ENCODE measurements at regions not wholly inside any gene's neighbourhood (a gene's known extent, or its start where the extent isn't known, plus 50 kb on each side); places are given as distances from the start of the nearest gene placed in this dataset.

- no peak for DNase-seq (ENCODE audit: low read depth)
- no peak for TF ChIP-seq CTCF (IDR thresholded peaks at IDR 0.05; ENCODE audit: insufficient read depth, low read depth, low read length)
- H3K4me3 ChIP-seq (ENCODE audit: low read depth, low read length) = no peak overlapping the region
Measured at GRCh38 chr22:27372364-27372763, 429.2 kb downstream of the MN1 start.

GRCh38 chr22:27372969-27373670 is 428.4 kb downstream of the MN1 start:
- TF ChIP-seq CTCF (IDR thresholded peaks at IDR 0.05; ENCODE audit: insufficient read depth, low read depth, low read length) = no peak
- DNase-seq (ENCODE audit: low read depth) = no peak

GRCh38 chr22:27377501-27378295 is 423.9 kb downstream of the MN1 start:
- no peak overlapping the region for H3K4me3 ChIP-seq (ENCODE audit: low read depth, low read length)
- no peak for TF ChIP-seq CTCF (IDR thresholded peaks at IDR 0.05; ENCODE audit: insufficient read depth, low read depth, low read length)
- peak; percentile 11 for DNase-seq (ENCODE audit: low read depth)

More at GRCh38 chr22:27372969-27373670, 428.4 kb downstream of the MN1 start:
- H3K4me3 ChIP-seq (ENCODE audit: low read depth, low read length) = no peak overlapping the region

GRCh38 chr22:27378311-27378800 is 423.2 kb downstream of the MN1 start:
- TF ChIP-seq CTCF (IDR thresholded peaks at IDR 0.05; ENCODE audit: insufficient read depth, low read depth, low read length) = no peak
- DNase-seq (ENCODE audit: low read depth) = peak; percentile 8
- H3K4me3 ChIP-seq (ENCODE audit: low read depth, low read length) = no peak overlapping the region

- H3K4me3 ChIP-seq (ENCODE audit: low read depth, low read length) = no peak overlapping the region
- no peak for DNase-seq (ENCODE audit: low read depth)
- no peak for TF ChIP-seq CTCF (IDR thresholded peaks at IDR 0.05; ENCODE audit: insufficient read depth, low read depth, low read length)
Measured at GRCh38 chr22:27378995-27379394, 422.6 kb downstream of the MN1 start.

GRCh38 chr22:27380855-27381254 is 420.7 kb downstream of the MN1 start:
- TF ChIP-seq CTCF (IDR thresholded peaks at IDR 0.05; ENCODE audit: insufficient read depth, low read depth, low read length) = no peak

More at GRCh38 chr22:27380855-27381254, 420.7 kb downstream of the MN1 start:
- no peak for DNase-seq (ENCODE audit: low read depth)
- H3K4me3 ChIP-seq (ENCODE audit: low read depth, low read length) = no peak overlapping the region

Measured in fibroblast of villous mesenchyme (primary cell).